A673 (cell line): ENCODE measurements at regions not wholly inside any gene's neighbourhood (a gene's known extent, or its start where the extent isn't known, plus 50 kb on each side); places are given as distances from the start of the nearest gene placed in this dataset.

ENCODE experiments used
- CTCF ChIP-seq: fragments of 300-800, 200-600 bp; sonication (generic); conservative IDR thresholded peaks from 2 replicates; pipeline ENCODE4 v1.5.1; 2017; ENCODE audit warnings: low read depth, mild to moderate bottlenecking, antibody characterized with exemption, low read length, moderate library complexity, mixed read lengths
- EZH2 ChIP-seq: fragments of 200-600 bp; sonication (generic); IDR thresholded peaks from 2 replicates; pipeline ENCODE4 v1.6.1; 2017; ENCODE audit warnings: borderline replicate concordance, low read depth, mild to moderate bottlenecking, mixed read lengths, antibody characterized with exemption, low read length; ENCODE audit not compliant: poor library complexity, severe bottlenecking

DNA sequence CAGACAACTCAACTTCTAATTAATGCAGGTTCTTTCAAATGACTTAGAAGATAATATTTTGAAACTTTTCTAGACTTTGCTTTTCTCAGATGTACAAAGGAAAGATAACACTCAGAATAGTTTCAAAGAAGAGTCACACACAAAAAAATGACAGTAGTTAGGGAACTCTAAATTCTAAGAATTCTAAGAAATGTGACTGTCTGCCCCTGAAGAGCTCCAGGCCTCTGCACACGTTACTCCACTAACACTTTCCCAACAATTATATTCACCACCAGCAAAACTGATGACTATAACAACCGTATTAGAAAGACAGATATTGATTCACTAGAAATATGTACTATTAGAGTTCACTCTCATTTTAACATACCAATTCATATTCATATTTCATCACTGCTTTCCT, 133.3 kb upstream of the SMLR1 start:
- TF ChIP-seq CTCF (no peak), EZH2 (no peak)
